GM19467 (cell line): ENCODE measurements at regions not wholly inside any gene's neighbourhood (a gene's known extent, or its start where the extent isn't known, plus 50 kb on each side); places are given as distances from the start of the nearest gene placed in this dataset.
"Not testable (repeated sequence)": the region's sequence is repeated elsewhere in the genome, so short reads cannot be mapped to it uniquely, and the experiment has no call there.

ENCODE experiments used
- ATAC-seq: cut with Tn5 transposase; IDR thresholded peaks from one replicate; pipeline ENCODE4 v1.9.1; 2021; ENCODE audit warnings: mild to moderate bottlenecking, moderate library complexity; ENCODE audit not compliant: unreplicated experiment

DNA sequence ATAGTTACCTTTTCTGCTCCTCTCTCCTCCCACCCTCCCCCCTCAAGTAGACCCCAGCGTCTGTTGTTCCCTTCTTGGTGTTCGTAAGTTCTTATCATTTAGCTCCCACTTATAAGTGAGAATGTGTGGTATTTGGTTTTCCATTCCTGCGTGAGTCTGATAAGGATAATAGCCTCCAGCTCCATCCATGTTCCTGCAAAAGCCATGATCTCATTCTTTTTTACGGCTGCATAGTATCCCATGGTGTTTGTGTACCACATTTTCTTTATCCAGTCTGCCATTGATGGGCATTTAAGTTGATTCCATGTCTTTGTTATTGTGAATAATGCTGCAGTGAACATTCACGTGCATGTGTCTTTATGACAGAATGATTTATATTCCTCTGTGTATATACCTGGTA is 65.3 kb upstream of the FAM20A start:
- ATAC-seq = not testable (repeated sequence)

DNA sequence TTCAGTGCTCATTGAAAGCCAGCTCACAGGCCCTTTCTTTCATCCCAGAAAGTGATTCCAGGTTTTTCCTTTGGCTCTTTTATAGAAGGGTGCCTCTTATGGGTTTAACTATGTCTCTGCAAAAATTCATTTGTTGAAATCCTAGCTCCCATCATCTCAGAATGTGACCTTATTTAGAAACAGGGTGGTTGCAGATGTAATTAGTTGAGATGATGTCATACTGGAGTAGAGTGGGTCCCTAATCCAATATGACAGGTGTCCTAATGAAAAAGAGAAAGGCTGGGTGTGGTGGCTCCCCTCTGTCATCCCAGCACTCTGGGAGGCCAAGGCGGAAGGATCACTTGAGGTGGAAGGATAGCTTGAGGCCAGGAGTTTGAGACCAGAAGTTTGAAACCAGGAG is 64.2 kb upstream of the FAM20A start:
- ATAC-seq = no peak

DNA sequence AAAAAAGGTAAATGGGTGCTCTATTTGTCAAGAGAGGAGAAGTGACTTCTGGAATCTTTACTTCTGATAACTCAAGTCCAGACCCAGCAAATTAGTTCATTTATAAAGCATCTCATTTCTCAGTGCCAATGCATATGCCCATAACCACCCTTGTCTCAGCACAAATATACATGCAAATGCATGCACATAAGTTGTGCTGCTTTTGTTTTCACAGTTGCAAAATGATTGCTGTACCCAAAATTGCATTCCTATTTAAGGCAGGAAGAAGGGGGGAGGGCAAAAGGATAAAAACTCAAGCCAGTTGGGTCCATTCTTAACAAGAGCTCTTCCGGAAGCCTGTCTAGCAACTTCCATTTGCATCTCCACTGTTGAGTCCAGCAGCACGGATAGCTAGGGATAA is 61.3 kb upstream of the FAM20A start:
- no peak for ATAC-seq

DNA sequence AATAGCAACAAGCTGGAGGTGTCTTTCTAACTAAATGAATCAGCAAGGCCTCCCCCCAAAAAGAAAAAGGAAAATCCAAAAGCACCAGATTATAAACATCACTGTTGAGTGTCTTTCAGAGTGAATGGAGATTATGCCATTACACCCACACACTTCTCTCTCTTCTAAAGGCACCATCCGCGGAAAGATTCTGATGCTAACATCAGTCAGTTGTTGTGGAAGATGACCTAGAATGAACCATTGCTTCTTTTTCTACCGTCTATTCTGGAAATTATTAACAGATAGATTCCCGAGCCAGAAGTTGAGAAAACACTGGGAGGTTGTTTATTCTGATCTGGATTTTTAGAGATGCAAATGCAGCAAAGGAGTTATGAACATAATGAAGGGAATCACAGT is 60.9 kb upstream of the FAM20A start:
- no peak for ATAC-seq

DNA sequence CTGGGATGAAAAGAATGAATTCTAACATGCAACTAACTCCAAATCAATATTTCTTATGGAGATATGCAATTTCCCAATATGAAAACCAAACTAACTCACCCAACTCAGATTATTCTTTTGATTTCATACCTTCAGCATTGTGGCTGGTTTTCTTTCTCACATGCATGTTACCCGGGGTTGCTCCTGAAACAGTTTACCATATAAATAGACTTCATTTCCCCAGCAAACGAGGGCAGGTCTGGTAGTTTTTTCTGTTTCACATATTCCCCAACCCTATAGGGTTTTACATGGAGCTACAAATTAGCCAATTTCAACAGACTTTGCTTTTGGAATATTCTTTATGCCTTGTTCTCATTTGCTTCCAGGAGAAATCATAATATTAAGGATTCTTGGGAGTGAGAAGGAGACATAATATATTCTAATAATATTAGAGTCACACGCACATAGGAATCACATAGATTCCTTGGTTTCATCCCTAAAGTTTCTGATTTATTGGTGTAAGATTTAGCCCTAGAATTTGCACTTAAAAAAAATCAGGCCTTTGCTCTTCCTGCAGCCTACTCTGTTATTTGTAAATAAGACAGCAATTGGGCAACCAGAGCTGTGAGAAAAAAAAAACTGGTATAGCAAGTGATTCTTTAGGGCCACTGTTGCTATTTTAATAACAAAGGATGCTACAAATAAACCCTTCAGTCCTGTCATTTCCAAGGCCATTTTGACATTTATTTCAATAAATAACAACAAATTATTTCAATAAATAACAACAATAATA is 60.3 kb upstream of the FAM20A start:
- no peak for ATAC-seq

DNA sequence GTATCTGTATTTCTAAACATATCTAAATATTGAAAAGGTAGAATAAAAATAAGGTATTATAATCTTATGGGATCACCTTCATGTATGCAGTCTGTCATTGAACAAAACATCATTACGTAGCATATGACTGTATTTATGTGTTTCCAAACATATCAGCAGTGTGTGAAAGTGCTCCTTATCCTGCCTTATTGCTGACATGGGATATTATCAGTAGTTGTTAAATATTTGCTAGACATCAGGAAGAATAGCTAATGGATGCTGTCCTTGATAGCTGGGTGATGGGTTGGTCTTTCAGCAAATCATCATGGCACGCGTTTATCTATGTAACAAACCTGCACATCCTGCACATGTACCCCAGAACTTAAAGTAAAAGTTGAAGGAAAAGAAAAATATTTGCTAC is 59.1 kb upstream of the FAM20A start:
- ATAC-seq = no peak

DNA sequence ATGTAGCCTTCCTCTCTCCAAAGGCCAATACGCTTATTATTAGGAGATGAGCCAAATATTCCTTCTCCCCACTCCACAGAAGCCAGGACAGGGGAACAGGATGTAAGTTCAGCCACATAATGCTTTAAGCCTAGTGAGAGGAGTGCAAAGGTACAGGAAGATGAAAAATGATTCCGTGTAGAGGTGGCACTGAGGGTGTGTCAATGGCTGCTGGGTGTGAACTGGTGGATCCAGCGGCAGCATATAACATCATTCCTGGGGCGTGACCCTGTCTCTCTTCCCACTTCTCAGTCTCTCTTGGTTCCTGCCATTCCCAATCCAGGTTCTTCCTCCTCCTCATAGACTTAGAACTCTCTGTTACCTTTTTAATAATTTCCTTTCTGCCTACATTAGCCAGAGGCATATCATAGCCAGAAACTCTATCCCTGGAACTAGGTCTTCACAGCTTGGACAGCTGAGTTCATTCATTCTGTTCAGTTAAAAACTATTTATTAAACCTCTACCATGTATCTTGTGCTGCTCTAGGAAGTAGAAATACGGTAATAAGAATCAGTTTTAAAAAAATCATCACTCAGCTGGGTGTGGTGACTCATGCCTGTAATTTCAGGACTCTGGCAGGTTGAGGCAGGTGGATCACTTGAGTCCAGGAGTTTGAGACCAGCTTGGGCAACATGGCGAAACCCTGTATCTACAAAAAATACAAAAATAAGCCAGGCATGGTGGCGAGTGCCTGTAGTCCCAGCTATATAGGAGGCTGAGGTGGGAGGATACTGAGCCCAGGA is 58.0 kb upstream of the FAM20A start:
- no peak for ATAC-seq

DNA sequence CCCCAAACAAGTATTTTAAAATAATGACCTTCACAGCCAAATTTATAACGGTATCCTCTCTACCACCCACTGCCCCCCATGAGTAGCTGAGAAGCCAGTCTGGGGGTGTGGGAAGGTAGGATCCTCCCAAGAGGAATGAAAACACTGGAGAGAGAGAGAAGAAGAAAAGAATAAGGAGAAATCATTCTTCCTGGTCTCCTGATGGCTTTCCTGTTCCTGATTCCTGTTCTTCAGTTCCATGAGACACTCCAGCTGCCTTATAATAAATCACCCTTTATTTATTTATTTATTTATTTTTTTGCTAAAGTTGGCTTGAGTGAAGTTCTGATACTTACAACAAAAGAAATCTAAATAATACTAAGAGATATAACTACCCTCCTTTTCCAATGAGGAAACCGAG is 56.4 kb upstream of the FAM20A start:
- ATAC-seq = no peak

DNA sequence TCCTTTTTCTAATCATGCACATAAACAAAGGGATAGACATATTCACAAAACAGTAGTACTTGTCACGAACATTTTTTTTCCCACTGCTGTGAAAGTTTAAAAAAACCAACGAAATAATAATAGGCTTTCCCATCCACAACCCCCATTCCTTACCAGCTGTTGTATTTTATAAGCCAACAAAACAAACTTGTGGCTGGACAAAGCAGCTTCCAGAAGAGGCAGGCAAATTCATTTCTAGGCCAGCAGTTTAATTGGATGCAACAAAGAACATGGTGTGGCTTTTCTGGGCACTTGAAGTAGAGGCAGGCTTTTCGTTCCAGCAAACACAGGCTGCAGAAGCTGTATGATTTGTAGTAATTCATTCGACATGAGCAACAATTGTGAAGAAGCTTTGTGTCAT is 56.0 kb upstream of the FAM20A start:
- ATAC-seq = no peak

DNA sequence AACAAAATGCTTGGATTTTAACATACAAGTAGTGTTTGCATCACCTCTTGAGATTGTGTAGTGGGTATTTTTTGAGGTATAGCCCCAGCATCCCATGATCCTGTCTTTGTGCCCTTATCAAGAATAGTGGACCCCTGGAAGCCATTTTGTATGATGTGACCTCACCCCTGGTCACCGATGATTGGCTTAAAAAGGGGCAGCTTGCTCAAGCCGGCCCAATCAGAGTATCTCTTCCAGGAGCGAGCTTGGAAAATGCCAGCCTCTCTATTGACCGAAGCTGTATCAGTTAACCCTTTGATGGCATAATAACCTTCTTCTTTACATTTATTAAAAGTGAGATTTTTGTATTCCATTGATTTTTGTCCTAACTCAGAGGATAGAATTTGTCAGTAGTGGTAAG is 55.5 kb upstream of the FAM20A start:
- ATAC-seq = no peak
